ENCODE measurements at regions not wholly inside any gene's neighbourhood (a gene's known extent, or its start where the extent isn't known, plus 50 kb on each side); places are given as distances from the start of the nearest gene placed in this dataset.

- no peaks in the 10 kb centered on the region for H3K36me3 Mint-ChIP-seq (ENCODE audit: low read depth)
- H3K27ac Mint-ChIP-seq: no peak overlapping the region
- no peaks in the 10 kb centered on the region for H3K27me3 Mint-ChIP-seq
- H3K4me3 Mint-ChIP-seq: no peak overlapping the region
- no peak for DNase-seq
- ChIA-PET POLR2A (no interaction called here), CTCF (no interaction called here)
- H3K9me3 Mint-ChIP-seq: peaks cover 11% of the 10 kb centered on the region
- no peaks in the 10 kb centered on the region for H3K4me1 Mint-ChIP-seq
Measured at GRCh38 chr2:139891636-139892035, 1111.4 kb upstream of the NXPH2 start.

GRCh38 chr2:139885921-139886498 lies 1105.8 kb upstream of the NXPH2 start:
- no peak for DNase-seq
- Mint-ChIP-seq H3K4me1 (no peaks in the 10 kb centered on the region), H3K4me3 (no peak overlapping the region), H3K27me3 (no peaks in the 10 kb centered on the region), H3K9me3 (peaks cover 10% of the 10 kb centered on the region), H3K36me3 (ENCODE audit: low read depth) (no peaks in the 10 kb centered on the region), H3K27ac (no peak overlapping the region)
- POLR2A ChIA-PET: no interaction called here
- CTCF ChIA-PET: no interaction called here

- CTCF ChIA-PET: no interaction called here
- Mint-ChIP-seq H3K9me3 (peaks cover 2% of the 10 kb centered on the region), H3K36me3 (ENCODE audit: low read depth) (no peaks in the 10 kb centered on the region), H3K27ac (no peak overlapping the region), H3K4me1 (no peaks in the 10 kb centered on the region), H3K27me3 (no peaks in the 10 kb centered on the region), H3K4me3 (no peak overlapping the region)
- POLR2A ChIA-PET: no interaction called here
- DNase-seq: no peak
Measured at GRCh38 chr2:139876964-139877363, 1096.8 kb upstream of the NXPH2 start.

GRCh38 chr2:139876321-139876720 lies 1096.1 kb upstream of the NXPH2 start:
- H3K4me1 Mint-ChIP-seq: no peaks in the 10 kb centered on the region
- POLR2A ChIA-PET: no interaction called here
- no peak for DNase-seq
- H3K4me3 Mint-ChIP-seq: no peak overlapping the region
- no peak overlapping the region for H3K27ac Mint-ChIP-seq
- H3K36me3 Mint-ChIP-seq (ENCODE audit: low read depth): no peaks in the 10 kb centered on the region
- CTCF ChIA-PET: no interaction called here
- peaks cover 2% of the 10 kb centered on the region for H3K9me3 Mint-ChIP-seq
- no peaks in the 10 kb centered on the region for H3K27me3 Mint-ChIP-seq

DNA sequence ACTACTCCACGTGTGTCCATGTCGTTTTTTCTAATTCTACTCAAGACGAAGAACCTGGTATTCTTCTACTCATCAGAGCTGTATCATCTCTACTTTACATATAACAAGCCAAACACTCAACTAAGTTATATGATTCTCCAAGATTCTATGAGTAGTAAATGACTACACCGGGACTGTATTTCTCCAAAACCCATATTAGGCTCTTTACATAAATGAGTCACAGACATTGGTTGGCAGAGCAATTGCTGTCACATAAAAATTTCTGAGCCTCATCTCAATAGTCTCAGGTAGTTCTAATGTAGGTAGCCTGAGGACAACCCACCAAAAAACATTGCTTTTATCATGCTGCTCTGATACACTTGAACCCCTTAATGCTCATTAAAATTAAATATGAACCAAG lies 1092.3 kb upstream of the NXPH2 start:
- ChIA-PET POLR2A (no interaction called here), CTCF (no interaction called here)
- H3K27ac Mint-ChIP-seq: no peak overlapping the region
- no peaks in the 10 kb centered on the region for H3K36me3 Mint-ChIP-seq (ENCODE audit: low read depth)
- H3K9me3 Mint-ChIP-seq: peaks cover 4% of the 10 kb centered on the region
- DNase-seq: no peak
- H3K4me1 Mint-ChIP-seq: no peaks in the 10 kb centered on the region
- no peaks in the 10 kb centered on the region for H3K27me3 Mint-ChIP-seq
- H3K4me3 Mint-ChIP-seq: no peak overlapping the region

- no peak for DNase-seq
- Mint-ChIP-seq H3K36me3 (ENCODE audit: low read depth) (no peaks in the 10 kb centered on the region), H3K4me1 (no peaks in the 10 kb centered on the region), H3K9me3 (peaks cover 4% of the 10 kb centered on the region), H3K4me3 (no peak overlapping the region), H3K27me3 (no peaks in the 10 kb centered on the region), H3K27ac (no peak overlapping the region)
- POLR2A ChIA-PET: no interaction called here
- CTCF ChIA-PET: no interaction called here
Measured at GRCh38 chr2:139872032-139872431, 1091.8 kb upstream of the NXPH2 start.

DNA sequence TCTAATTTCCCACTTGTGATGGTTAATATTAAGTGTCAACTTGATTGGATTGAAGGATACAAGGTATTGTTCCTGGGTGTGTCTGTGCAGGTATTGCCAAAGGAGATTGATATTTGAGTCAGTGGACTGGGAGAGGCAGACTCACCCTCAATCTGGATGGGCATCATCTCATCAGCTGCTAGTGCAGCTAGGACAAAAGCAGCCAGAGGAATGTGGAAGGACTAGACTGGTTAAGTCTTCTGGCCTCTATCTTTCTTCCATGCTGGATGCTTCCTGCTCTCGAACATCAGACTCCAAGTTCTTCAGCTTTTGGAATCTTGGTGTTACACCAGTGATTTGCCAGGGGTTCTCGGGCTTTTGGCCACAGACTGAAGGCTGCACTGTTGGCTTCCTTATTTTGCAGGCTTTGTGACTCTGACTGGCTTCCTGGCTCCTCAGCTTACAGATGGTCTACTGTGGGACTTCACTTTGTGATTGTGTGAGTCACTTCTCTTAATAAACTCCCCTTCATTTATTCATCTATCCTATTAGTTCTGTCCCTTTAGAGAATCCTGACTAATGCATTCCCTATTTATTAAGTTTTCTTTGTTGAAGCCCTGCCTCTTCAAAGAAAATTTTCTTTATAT lies 1087.5 kb upstream of the NXPH2 start:
- no peak for DNase-seq
- CTCF ChIA-PET: no interaction called here
- POLR2A ChIA-PET: no interaction called here
- Mint-ChIP-seq H3K27ac (no peak overlapping the region), H3K4me1 (no peaks in the 10 kb centered on the region), H3K36me3 (ENCODE audit: low read depth) (no peaks in the 10 kb centered on the region), H3K4me3 (no peak overlapping the region), H3K9me3 (peaks cover 14% of the 10 kb centered on the region), H3K27me3 (no peaks in the 10 kb centered on the region)

DNA sequence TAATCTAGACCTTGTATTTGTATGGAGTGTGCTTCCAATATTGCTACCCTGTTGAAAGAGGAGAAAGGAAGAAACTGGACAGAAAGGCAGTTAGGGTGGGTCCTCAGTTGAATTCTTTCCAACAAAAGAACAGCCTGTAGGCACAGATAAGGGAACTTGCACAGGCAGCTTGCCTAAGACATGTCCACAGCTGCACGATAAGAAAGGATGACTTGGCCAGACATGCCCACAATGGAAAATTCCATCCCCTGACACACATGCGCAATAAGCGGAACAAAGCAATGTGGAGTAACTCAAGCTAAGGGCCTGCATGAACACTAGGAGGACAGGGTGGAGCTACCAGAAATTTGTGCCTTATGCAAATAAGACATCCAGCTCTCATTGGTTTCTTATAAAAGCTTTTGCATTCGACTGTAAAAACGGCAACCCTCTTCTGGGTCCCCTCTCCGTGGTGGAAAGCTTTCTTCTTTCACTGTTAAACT lies 1084.7 kb upstream of the NXPH2 start:
- no peaks in the 10 kb centered on the region for H3K36me3 Mint-ChIP-seq (ENCODE audit: low read depth)
- H3K4me1 Mint-ChIP-seq: no peaks in the 10 kb centered on the region
- ChIA-PET POLR2A (no interaction called here), CTCF (no interaction called here)
- no peak for DNase-seq
- H3K27me3 Mint-ChIP-seq: no peaks in the 10 kb centered on the region
- peaks cover 14% of the 10 kb centered on the region for H3K9me3 Mint-ChIP-seq
- no peak overlapping the region for H3K27ac Mint-ChIP-seq
- H3K4me3 Mint-ChIP-seq: no peak overlapping the region

DNA sequence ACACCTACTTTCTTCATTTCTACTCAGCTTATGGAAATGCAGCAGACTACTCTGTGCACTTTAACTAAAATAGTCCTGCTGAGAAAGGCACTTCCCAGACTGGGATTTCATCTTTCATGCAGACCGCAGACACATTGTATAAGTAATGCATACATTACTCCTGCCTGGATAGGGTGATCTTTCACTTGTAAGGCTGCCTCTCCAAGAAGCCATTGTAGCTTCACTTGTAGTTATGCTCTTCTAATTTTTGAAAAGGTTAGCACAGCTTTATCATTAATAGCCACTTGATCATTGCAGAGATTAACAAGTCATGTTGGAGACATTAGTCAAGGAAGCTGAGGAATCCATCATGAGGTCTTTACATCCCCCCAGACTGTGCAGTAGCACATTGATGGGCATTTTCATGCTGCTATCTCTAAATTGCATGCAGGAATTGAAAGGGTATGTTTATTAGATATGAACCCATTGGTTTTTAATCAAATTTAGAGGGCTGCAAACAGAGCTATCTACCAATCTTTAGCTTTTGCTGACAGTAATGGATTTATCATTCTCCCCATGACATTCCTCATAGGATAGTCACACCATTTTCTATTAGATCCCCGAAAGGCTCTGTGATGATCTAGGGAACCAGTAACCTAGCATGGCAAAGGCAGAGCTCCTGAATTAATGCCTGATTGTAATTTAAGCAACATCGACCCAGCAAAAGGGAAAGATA lies 1074.7 kb upstream of the NXPH2 start:
- no peak for DNase-seq
- ChIA-PET POLR2A (no interaction called here), CTCF (no interaction called here)
- no peaks in the 10 kb centered on the region for H3K27me3 Mint-ChIP-seq
- no peak overlapping the region for H3K4me3 Mint-ChIP-seq
- no peaks in the 10 kb centered on the region for H3K4me1 Mint-ChIP-seq
- no peak overlapping the region for H3K27ac Mint-ChIP-seq
- no peaks in the 10 kb centered on the region for H3K36me3 Mint-ChIP-seq (ENCODE audit: low read depth)
- H3K9me3 Mint-ChIP-seq: peaks cover 15% of the 10 kb centered on the region

DNA sequence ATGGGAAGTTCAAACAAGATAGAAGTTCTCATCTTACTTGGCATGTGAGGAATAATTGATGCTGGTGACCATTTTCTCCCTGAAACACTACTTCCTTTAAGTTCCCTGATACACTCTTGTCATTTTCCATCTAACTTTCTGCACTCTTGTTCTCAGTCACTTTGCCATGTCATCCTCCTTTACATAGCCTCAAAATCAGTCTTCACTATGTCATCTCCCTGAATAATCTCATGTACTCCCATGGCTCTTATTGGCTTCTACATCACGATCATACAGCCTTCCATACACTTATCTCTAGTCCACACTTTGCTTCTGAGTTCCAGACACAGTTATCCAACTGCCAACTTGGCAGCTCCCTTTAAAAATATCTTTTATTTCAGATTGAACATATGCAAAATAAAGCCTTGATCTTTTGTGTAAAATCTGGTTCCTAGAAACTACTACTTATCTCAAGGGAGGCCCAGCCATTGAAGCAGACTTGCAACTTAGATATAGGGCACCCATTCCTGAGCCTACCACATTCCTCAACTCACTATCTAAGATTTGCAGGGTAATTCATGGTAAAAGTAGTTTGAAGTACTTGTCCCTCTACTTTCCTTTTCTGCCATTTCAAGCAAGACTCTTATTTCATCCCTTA lies 1070.2 kb upstream of the NXPH2 start:
- CTCF ChIA-PET: no interaction called here
- H3K4me3 Mint-ChIP-seq: no peak overlapping the region
- peaks cover 12% of the 10 kb centered on the region for H3K9me3 Mint-ChIP-seq
- POLR2A ChIA-PET: no interaction called here
- H3K4me1 Mint-ChIP-seq: no peaks in the 10 kb centered on the region
- no peak for DNase-seq
- H3K36me3 Mint-ChIP-seq (ENCODE audit: low read depth): no peaks in the 10 kb centered on the region
- no peak overlapping the region for H3K27ac Mint-ChIP-seq
- H3K27me3 Mint-ChIP-seq: no peaks in the 10 kb centered on the region

GRCh38 chr2:139836769-139837168 lies 1056.6 kb upstream of the NXPH2 start:
- DNase-seq: no peak
- peaks cover 5% of the 10 kb centered on the region for H3K9me3 Mint-ChIP-seq
- ChIA-PET CTCF (no interaction called here), POLR2A (no interaction called here)
- H3K27ac Mint-ChIP-seq: no peak overlapping the region
- H3K4me3 Mint-ChIP-seq: no peak overlapping the region
- no peaks in the 10 kb centered on the region for H3K36me3 Mint-ChIP-seq (ENCODE audit: low read depth)
- H3K4me1 Mint-ChIP-seq: no peaks in the 10 kb centered on the region
- no peaks in the 10 kb centered on the region for H3K27me3 Mint-ChIP-seq

DNA sequence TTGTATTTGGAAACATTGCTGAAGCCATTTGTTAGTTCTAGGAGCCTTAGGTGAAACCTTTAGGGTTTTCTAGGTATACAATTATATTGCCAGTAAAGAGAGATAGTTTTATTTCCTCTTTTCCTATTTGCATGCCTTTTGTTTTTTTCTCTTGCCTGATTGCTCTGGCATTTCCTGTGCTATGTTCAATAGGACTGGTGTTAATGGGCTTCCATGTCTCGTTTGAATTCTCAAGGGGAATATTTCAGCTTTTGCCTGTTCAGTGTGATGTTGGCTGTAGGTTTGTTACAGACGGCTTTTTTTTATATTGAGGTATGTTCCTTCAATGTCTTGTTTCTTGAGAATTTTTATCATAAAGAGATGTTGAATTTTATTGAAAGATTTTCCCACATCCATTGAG lies 1054.9 kb upstream of the NXPH2 start:
- H3K9me3 Mint-ChIP-seq: peaks cover 5% of the 10 kb centered on the region
- no peaks in the 10 kb centered on the region for H3K27me3 Mint-ChIP-seq
- H3K4me3 Mint-ChIP-seq: no peak overlapping the region
- no peak overlapping the region for H3K27ac Mint-ChIP-seq
- H3K4me1 Mint-ChIP-seq: no peaks in the 10 kb centered on the region
- no peak for DNase-seq
- CTCF ChIA-PET: no interaction called here
- no peaks in the 10 kb centered on the region for H3K36me3 Mint-ChIP-seq (ENCODE audit: low read depth)
- POLR2A ChIA-PET: no interaction called here

DNA sequence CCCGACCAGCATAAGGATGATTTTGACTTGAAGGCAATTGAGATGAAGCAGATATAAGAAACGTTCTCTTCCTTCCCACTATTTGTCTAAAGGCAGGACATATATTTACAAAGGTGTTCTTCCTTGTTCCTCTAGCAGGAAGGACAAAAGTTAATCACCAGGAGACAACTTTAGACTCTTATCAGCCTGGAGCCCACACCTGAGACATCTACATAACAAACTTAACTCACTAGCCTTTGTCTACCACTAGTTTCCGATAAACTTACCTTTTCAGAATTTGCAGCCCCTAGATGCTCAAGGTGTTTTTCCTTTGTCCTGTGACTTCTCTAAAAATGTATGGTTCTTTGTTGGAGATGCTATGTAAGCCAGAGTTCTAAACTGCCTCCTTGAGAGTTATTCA lies 1047.8 kb upstream of the NXPH2 start:
- POLR2A ChIA-PET: no interaction called here
- CTCF ChIA-PET: no interaction called here
- Mint-ChIP-seq H3K4me1 (no peaks in the 10 kb centered on the region), H3K9me3 (no peaks in the 10 kb centered on the region), H3K36me3 (ENCODE audit: low read depth) (no peaks in the 10 kb centered on the region), H3K27me3 (no peaks in the 10 kb centered on the region), H3K27ac (no peak overlapping the region), H3K4me3 (no peak overlapping the region)
- DNase-seq: no peak

- H3K36me3 Mint-ChIP-seq (ENCODE audit: low read depth): no peaks in the 10 kb centered on the region
- no peak overlapping the region for H3K27ac Mint-ChIP-seq
- H3K4me3 Mint-ChIP-seq: no peak overlapping the region
- no peaks in the 10 kb centered on the region for H3K4me1 Mint-ChIP-seq
- CTCF ChIA-PET: no interaction called here
- no peaks in the 10 kb centered on the region for H3K27me3 Mint-ChIP-seq
- POLR2A ChIA-PET: no interaction called here
- no peak for DNase-seq
- no peaks in the 10 kb centered on the region for H3K9me3 Mint-ChIP-seq
Measured at GRCh38 chr2:139825726-139826125, 1045.5 kb upstream of the NXPH2 start.

All from activated CD4-positive, alpha-beta memory T cell treated with anti-CD3 and anti-CD28 coated beads, Interleukin-2, amount 10 ng/mL, durations not matched to agents 7 days and 5 days (primary cell).